Daoy (cell line): ENCODE measurements at regions not wholly inside any gene's neighbourhood (a gene's known extent, or its start where the extent isn't known, plus 50 kb on each side); places are given as distances from the start of the nearest gene placed in this dataset.
"Not testable (repeated sequence)": the region's sequence is repeated elsewhere in the genome, so short reads cannot be mapped to it uniquely, and the experiment has no call there.

Experiments used
- DNase-seq: peaks from one replicate; pipeline ENCODE4 v3.0.0-alpha.2; 2015; ENCODE audit warnings: low read depth

- peak; percentile 49 for DNase-seq
Measured at GRCh38 chr11:69950120-69950519, 128.0 kb upstream of the ANO1 start.

GRCh38 chr11:69950621-69951020, 127.5 kb upstream of the ANO1 start:
- no peak for DNase-seq

- no peak for DNase-seq
Measured at GRCh38 chr11:69951821-69952220, 126.3 kb upstream of the ANO1 start.

GRCh38 chr11:69952229-69952975, 125.7 kb upstream of the ANO1 start:
- DNase-seq = not testable (repeated sequence)

GRCh38 chr11:69953356-69953755, 124.8 kb upstream of the ANO1 start:
- DNase-seq = no peak

- no peak for DNase-seq
Measured at GRCh38 chr11:69954756-69955155, 123.4 kb upstream of the ANO1 start.

- DNase-seq = no peak
Measured at GRCh38 chr11:69956669-69957190, 121.4 kb upstream of the ANO1 start.

GRCh38 chr11:69957849-69958248, 120.3 kb upstream of the ANO1 start:
- no peak for DNase-seq

GRCh38 chr11:69958308-69958707, 119.8 kb upstream of the ANO1 start:
- peak; percentile 72 for DNase-seq

- no peak for DNase-seq
Measured at GRCh38 chr11:69959461-69959860, 118.7 kb upstream of the ANO1 start.

GRCh38 chr11:69961738-69962137, 116.4 kb upstream of the ANO1 start:
- no peak for DNase-seq

- DNase-seq = peak; percentile 83
Measured at GRCh38 chr11:69962152-69962551, 116.0 kb upstream of the ANO1 start.

GRCh38 chr11:69963533-69964246, 114.4 kb upstream of the ANO1 start:
- DNase-seq = no peak

GRCh38 chr11:69964247-69964643, 113.9 kb upstream of the ANO1 start:
- DNase-seq = no peak

- no peak for DNase-seq
Measured at GRCh38 chr11:69965821-69966582, 112.1 kb upstream of the ANO1 start.

- no peak for DNase-seq
Measured at GRCh38 chr11:69966583-69966835, 111.6 kb upstream of the ANO1 start.

GRCh38 chr11:69966910-69967483, 111.1 kb upstream of the ANO1 start:
- no peak for DNase-seq

- DNase-seq = no peak
Measured at GRCh38 chr11:69967484-69967883, 110.6 kb upstream of the ANO1 start.

GRCh38 chr11:69968396-69969347, 109.4 kb upstream of the ANO1 start:
- DNase-seq = no peak

- no peak for DNase-seq
Measured at GRCh38 chr11:69969890-69970784, 108.0 kb upstream of the ANO1 start.
